Skeletal muscle cell (primary cell): ENCODE measurements at regions not wholly inside any gene's neighbourhood (a gene's known extent, or its start where the extent isn't known, plus 50 kb on each side); places are given as distances from the start of the nearest gene placed in this dataset.
A peak's percentile ranks its signal among the peaks of the same experiment; 100 is the strongest.

Experiments used
- DNase-seq: peaks from one replicate; pipeline ENCODE4 v3.0.0-alpha.2; 2010; ENCODE audit warnings: low read depth
- H3K4me3 ChIP-seq: 2 replicates; pipeline ENCODE4 v1.5.1; 2011; ENCODE audit warnings: low read depth, mild to moderate bottlenecking, control low read depth, low read length, moderate library complexity

- no peak for DNase-seq
- H3K4me3 ChIP-seq: no peak overlapping the region
Observed at GRCh38 chr2:6750411-6751158, 115.1 kb downstream of the CMPK2 start.

- DNase-seq: no peak
Observed at GRCh38 chr2:6754419-6754818, 111.3 kb downstream of the CMPK2 start.

GRCh38 chr2:6755456-6755855 is 110.3 kb downstream of the CMPK2 start:
- no peak for DNase-seq
- H3K4me3 ChIP-seq: no peak overlapping the region

More at GRCh38 chr2:6754419-6754818, 111.3 kb downstream of the CMPK2 start:
- H3K4me3 ChIP-seq: no peak overlapping the region

- H3K4me3 ChIP-seq: no peak overlapping the region
- DNase-seq: no peak
Observed at GRCh38 chr2:6757215-6757614, 108.5 kb downstream of the CMPK2 start.

GRCh38 chr2:6759689-6760088 is 106.0 kb downstream of the CMPK2 start:
- DNase-seq: no peak
- no peak overlapping the region for H3K4me3 ChIP-seq

GRCh38 chr2:6760132-6760531 is 105.6 kb downstream of the CMPK2 start:
- DNase-seq: no peak
- no peak overlapping the region for H3K4me3 ChIP-seq

- H3K4me3 ChIP-seq: no peak overlapping the region
- no peak for DNase-seq
Observed at GRCh38 chr2:6764968-6765723, 100.6 kb downstream of the CMPK2 start.

GRCh38 chr2:6769346-6769745 is 96.4 kb downstream of the CMPK2 start:
- no peak overlapping the region for H3K4me3 ChIP-seq
- DNase-seq: no peak

- DNase-seq: no peak
Observed at GRCh38 chr2:6770006-6770405, 95.7 kb downstream of the CMPK2 start.

GRCh38 chr2:6771634-6772611 is 93.8 kb downstream of the CMPK2 start:
- no peak overlapping the region for H3K4me3 ChIP-seq
- no peak for DNase-seq

More at GRCh38 chr2:6770006-6770405, 95.7 kb downstream of the CMPK2 start:
- no peak overlapping the region for H3K4me3 ChIP-seq

GRCh38 chr2:6773007-6773693 is 92.6 kb downstream of the CMPK2 start:
- no peak for DNase-seq
- peak overlapping the region; percentile 12 for H3K4me3 ChIP-seq

GRCh38 chr2:6773694-6774044 is 92.0 kb downstream of the CMPK2 start:
- DNase-seq: no peak
- H3K4me3 ChIP-seq: no peak overlapping the region

GRCh38 chr2:6776125-6776524 is 89.6 kb downstream of the CMPK2 start:
- no peak for DNase-seq
- H3K4me3 ChIP-seq: no peak overlapping the region

- no peak overlapping the region for H3K4me3 ChIP-seq
- DNase-seq: no peak
Observed at GRCh38 chr2:6777626-6778025, 88.1 kb downstream of the CMPK2 start.

- H3K4me3 ChIP-seq: no peak overlapping the region
- peak; percentile 20 for DNase-seq
Observed at GRCh38 chr2:6780765-6781274, 84.9 kb downstream of the CMPK2 start.

- no peak overlapping the region for H3K4me3 ChIP-seq
- no peak for DNase-seq
Observed at GRCh38 chr2:6782517-6783237, 83.0 kb downstream of the CMPK2 start.

GRCh38 chr2:6783238-6783614 is 82.5 kb downstream of the CMPK2 start:
- H3K4me3 ChIP-seq: no peak overlapping the region
- no peak for DNase-seq

GRCh38 chr2:6784291-6784690 is 81.4 kb downstream of the CMPK2 start:
- no peak overlapping the region for H3K4me3 ChIP-seq
- no peak for DNase-seq

GRCh38 chr2:6785493-6785892 is 80.2 kb downstream of the CMPK2 start:
- DNase-seq: no peak
- no peak overlapping the region for H3K4me3 ChIP-seq
